HUES6 (cell line): ENCODE measurements at regions not wholly inside any gene's neighbourhood (a gene's known extent, or its start where the extent isn't known, plus 50 kb on each side); places are given as distances from the start of the nearest gene placed in this dataset.
"Not testable (repeated sequence)": the region's sequence is repeated elsewhere in the genome, so short reads cannot be mapped to it uniquely, and the experiment has no call there.

Source experiments
- H3K27ac ChIP-seq: 2 replicates; pipeline ENCODE4 v1.7.0; 2013; ENCODE audit warnings: low read depth, mild to moderate bottlenecking, low read length, inconsistent platforms
- H3K27me3 ChIP-seq: 2 replicates; pipeline ENCODE4 v1.6.1; 2013; ENCODE audit warnings: low read length; ENCODE audit not compliant: control insufficient read depth, insufficient read depth
- H3K36me3 ChIP-seq: 2 replicates; pipeline ENCODE4 v1.6.1; 2013; ENCODE audit warnings: low read length; ENCODE audit not compliant: control insufficient read depth, insufficient read depth
- H3K4me1 ChIP-seq: 2 replicates; pipeline ENCODE4 v1.6.1; 2013; ENCODE audit warnings: low read length; ENCODE audit not compliant: control insufficient read depth, insufficient read depth
- H3K4me3 ChIP-seq: 2 replicates; pipeline ENCODE4 v1.5.1; 2013; ENCODE audit warnings: low read depth, low read length
- H3K9ac ChIP-seq: one replicate; pipeline ENCODE4 v1.6.1; 2013; ENCODE audit warnings: mild to moderate bottlenecking, low read length
- H3K9me3 ChIP-seq: 2 replicates; pipeline ENCODE4 v1.6.1; 2013; ENCODE audit warnings: low read depth, low read length; ENCODE audit not compliant: control insufficient read depth, insufficient read depth

GRCh38 chr6:25157183-25157582, 122.0 kb upstream of the CARMIL1 start:
- no peak overlapping the region for H3K4me3 ChIP-seq
- no peaks in the 10 kb centered on the region for H3K36me3 ChIP-seq
- H3K9me3 ChIP-seq, result peaks cover 26% of the 10 kb centered on the region
- no peak overlapping the region for H3K9ac ChIP-seq
- no peaks in the 10 kb centered on the region for H3K4me1 ChIP-seq
- H3K27me3 ChIP-seq, result no peaks in the 10 kb centered on the region
- H3K27ac ChIP-seq, result no peak overlapping the region

- Histone ChIP-seq H3K9ac (no peak overlapping the region), H3K27ac (no peak overlapping the region), H3K36me3 (no peaks in the 10 kb centered on the region), H3K9me3 (peaks cover 26% of the 10 kb centered on the region), H3K4me1 (no peaks in the 10 kb centered on the region), H3K4me3 (no peak overlapping the region), H3K27me3 (no peaks in the 10 kb centered on the region)
Measured at GRCh38 chr6:25157842-25158241, 121.3 kb upstream of the CARMIL1 start.

GRCh38 chr6:25160134-25160533, 119.0 kb upstream of the CARMIL1 start:
- H3K27me3 ChIP-seq, H3K9ac ChIP-seq, H3K36me3 ChIP-seq, H3K27ac ChIP-seq, H3K4me3 ChIP-seq, H3K4me1 ChIP-seq: not testable (repeated sequence)
- H3K9me3 ChIP-seq, result peaks cover 26% of the 10 kb centered on the region

- no peaks in the 10 kb centered on the region for H3K27me3 ChIP-seq
Measured at GRCh38 chr6:25165177-25165576, 114.0 kb upstream of the CARMIL1 start.

GRCh38 chr6:25165800-25166199, 113.4 kb upstream of the CARMIL1 start:
- no peaks in the 10 kb centered on the region for H3K36me3 ChIP-seq
- H3K27ac ChIP-seq, result no peak overlapping the region
- no peaks in the 10 kb centered on the region for H3K4me1 ChIP-seq
- no peaks in the 10 kb centered on the region for H3K9me3 ChIP-seq
- no peak overlapping the region for H3K4me3 ChIP-seq
- H3K9ac ChIP-seq, result no peak overlapping the region
- H3K27me3 ChIP-seq, result no peaks in the 10 kb centered on the region

More at GRCh38 chr6:25165177-25165576, 114.0 kb upstream of the CARMIL1 start:
- no peak overlapping the region for H3K4me3 ChIP-seq
- no peak overlapping the region for H3K9ac ChIP-seq
- no peaks in the 10 kb centered on the region for H3K4me1 ChIP-seq
- no peak overlapping the region for H3K27ac ChIP-seq
- no peaks in the 10 kb centered on the region for H3K9me3 ChIP-seq
- no peaks in the 10 kb centered on the region for H3K36me3 ChIP-seq

- H3K27ac ChIP-seq, result no peak overlapping the region
- H3K4me1 ChIP-seq, result no peaks in the 10 kb centered on the region
- no peaks in the 10 kb centered on the region for H3K9me3 ChIP-seq
- H3K36me3 ChIP-seq, result no peaks in the 10 kb centered on the region
- H3K4me3 ChIP-seq, result no peak overlapping the region
- no peak overlapping the region for H3K9ac ChIP-seq
- H3K27me3 ChIP-seq, result no peaks in the 10 kb centered on the region
Measured at GRCh38 chr6:25166955-25167748, 112.0 kb upstream of the CARMIL1 start.

GRCh38 chr6:25167961-25168360, 111.2 kb upstream of the CARMIL1 start:
- no peak overlapping the region for H3K9ac ChIP-seq
- no peak overlapping the region for H3K27ac ChIP-seq
- H3K4me3 ChIP-seq, result no peak overlapping the region

GRCh38 chr6:25168637-25169036, 110.5 kb upstream of the CARMIL1 start:
- no peak overlapping the region for H3K9ac ChIP-seq
- H3K27me3 ChIP-seq, result no peaks in the 10 kb centered on the region

More at GRCh38 chr6:25167961-25168360, 111.2 kb upstream of the CARMIL1 start:
- Histone ChIP-seq H3K9me3 (no peaks in the 10 kb centered on the region), H3K4me1 (no peaks in the 10 kb centered on the region), H3K27me3 (no peaks in the 10 kb centered on the region), H3K36me3 (no peaks in the 10 kb centered on the region)

GRCh38 chr6:25169553-25169952, 109.6 kb upstream of the CARMIL1 start:
- H3K27ac ChIP-seq, result no peak overlapping the region
- H3K9ac ChIP-seq, result no peak overlapping the region
- no peaks in the 10 kb centered on the region for H3K9me3 ChIP-seq
- no peak overlapping the region for H3K4me3 ChIP-seq
- H3K36me3 ChIP-seq, result no peaks in the 10 kb centered on the region
- H3K27me3 ChIP-seq, result no peaks in the 10 kb centered on the region
- H3K4me1 ChIP-seq, result no peaks in the 10 kb centered on the region

More at GRCh38 chr6:25168637-25169036, 110.5 kb upstream of the CARMIL1 start:
- H3K4me3 ChIP-seq, result no peak overlapping the region
- no peak overlapping the region for H3K27ac ChIP-seq
- H3K9me3 ChIP-seq, result no peaks in the 10 kb centered on the region
- H3K4me1 ChIP-seq, result no peaks in the 10 kb centered on the region
- no peaks in the 10 kb centered on the region for H3K36me3 ChIP-seq

- H3K4me3 ChIP-seq, result no peak overlapping the region
- no peaks in the 10 kb centered on the region for H3K9me3 ChIP-seq
- H3K27ac ChIP-seq, result no peak overlapping the region
- no peaks in the 10 kb centered on the region for H3K4me1 ChIP-seq
- no peaks in the 10 kb centered on the region for H3K36me3 ChIP-seq
- H3K9ac ChIP-seq, result no peak overlapping the region
- no peaks in the 10 kb centered on the region for H3K27me3 ChIP-seq
Measured at GRCh38 chr6:25169961-25170360, 109.2 kb upstream of the CARMIL1 start.

- H3K36me3 ChIP-seq, result no peaks in the 10 kb centered on the region
- H3K9ac ChIP-seq, result no peak overlapping the region
- H3K27me3 ChIP-seq, result no peaks in the 10 kb centered on the region
- no peaks in the 10 kb centered on the region for H3K4me1 ChIP-seq
- H3K27ac ChIP-seq, result no peak overlapping the region
- no peaks in the 10 kb centered on the region for H3K9me3 ChIP-seq
- H3K4me3 ChIP-seq, result no peak overlapping the region
Measured at GRCh38 chr6:25170640-25171039, 108.5 kb upstream of the CARMIL1 start.
